T1000 (cell line): ENCODE measurements at regions not wholly inside any gene's neighbourhood (a gene's known extent, or its start where the extent isn't known, plus 50 kb on each side); places are given as distances from the start of the nearest gene placed in this dataset.
"Not testable (repeated sequence)": the region's sequence is repeated elsewhere in the genome, so short reads cannot be mapped to it uniquely, and the experiment has no call there.

Experiments used
- DNase-seq: peaks from one replicate; lab custom pipeline; 2025; ENCODE audit warnings: mixed read lengths; lab: John Stamatoyannopoulos, UW

- DNase-seq = no peak
Measured at GRCh38 chr20:4435225-4435624, 186.1 kb upstream of the ADRA1D start.

- no peak for DNase-seq
Measured at GRCh38 chr20:4434681-4435080, 185.6 kb upstream of the ADRA1D start.

GRCh38 chr20:4431446-4431845 is 182.4 kb upstream of the ADRA1D start:
- DNase-seq = no peak

- DNase-seq = not testable (repeated sequence)
Measured at GRCh38 chr20:4430826-4431225, 181.7 kb upstream of the ADRA1D start.

GRCh38 chr20:4427940-4428586 is 179.0 kb upstream of the ADRA1D start:
- no peak for DNase-seq

- DNase-seq = no peak
Measured at GRCh38 chr20:4418141-4418540, 169.1 kb upstream of the ADRA1D start.

GRCh38 chr20:4415281-4415680 is 166.2 kb upstream of the ADRA1D start:
- no peak for DNase-seq

GRCh38 chr20:4413314-4414049 is 164.4 kb upstream of the ADRA1D start:
- no peak for DNase-seq

GRCh38 chr20:4412216-4412615 is 163.1 kb upstream of the ADRA1D start:
- DNase-seq = peak; percentile 9

GRCh38 chr20:4411744-4412143 is 162.7 kb upstream of the ADRA1D start:
- no peak for DNase-seq

GRCh38 chr20:4406627-4407026 is 157.5 kb upstream of the ADRA1D start:
- no peak for DNase-seq

GRCh38 chr20:4401601-4402000 is 152.5 kb upstream of the ADRA1D start:
- DNase-seq = no peak

- DNase-seq = no peak
Measured at GRCh38 chr20:4384961-4385360, 135.9 kb upstream of the ADRA1D start.

GRCh38 chr20:4383961-4384360 is 134.9 kb upstream of the ADRA1D start:
- DNase-seq = no peak

GRCh38 chr20:4375881-4376280 is 126.8 kb upstream of the ADRA1D start:
- no peak for DNase-seq

- no peak for DNase-seq
Measured at GRCh38 chr20:4373454-4373853, 124.4 kb upstream of the ADRA1D start.

- DNase-seq = no peak
Measured at GRCh38 chr20:4371623-4372251, 122.7 kb upstream of the ADRA1D start.

- DNase-seq = no peak
Measured at GRCh38 chr20:4370851-4371250, 121.8 kb upstream of the ADRA1D start.

- DNase-seq = no peak
Measured at GRCh38 chr20:4369798-4370124, 120.7 kb upstream of the ADRA1D start.

GRCh38 chr20:4369119-4369797 is 120.2 kb upstream of the ADRA1D start:
- DNase-seq = no peak

- no peak for DNase-seq
Measured at GRCh38 chr20:4366076-4366475, 117.0 kb upstream of the ADRA1D start.

GRCh38 chr20:4358552-4358951 is 109.5 kb upstream of the ADRA1D start:
- DNase-seq = no peak

- DNase-seq = no peak
Measured at GRCh38 chr20:4352348-4352747, 103.3 kb upstream of the ADRA1D start.
